ENCODE measurements at regions not wholly inside any gene's neighbourhood (a gene's known extent, or its start where the extent isn't known, plus 50 kb on each side); places are given as distances from the start of the nearest gene placed in this dataset.
A peak's percentile ranks its signal among the peaks of the same experiment; 100 is the strongest.
"Not testable (repeated sequence)": the region's sequence is repeated elsewhere in the genome, so short reads cannot be mapped to it uniquely, and the experiment has no call there.

DNA sequence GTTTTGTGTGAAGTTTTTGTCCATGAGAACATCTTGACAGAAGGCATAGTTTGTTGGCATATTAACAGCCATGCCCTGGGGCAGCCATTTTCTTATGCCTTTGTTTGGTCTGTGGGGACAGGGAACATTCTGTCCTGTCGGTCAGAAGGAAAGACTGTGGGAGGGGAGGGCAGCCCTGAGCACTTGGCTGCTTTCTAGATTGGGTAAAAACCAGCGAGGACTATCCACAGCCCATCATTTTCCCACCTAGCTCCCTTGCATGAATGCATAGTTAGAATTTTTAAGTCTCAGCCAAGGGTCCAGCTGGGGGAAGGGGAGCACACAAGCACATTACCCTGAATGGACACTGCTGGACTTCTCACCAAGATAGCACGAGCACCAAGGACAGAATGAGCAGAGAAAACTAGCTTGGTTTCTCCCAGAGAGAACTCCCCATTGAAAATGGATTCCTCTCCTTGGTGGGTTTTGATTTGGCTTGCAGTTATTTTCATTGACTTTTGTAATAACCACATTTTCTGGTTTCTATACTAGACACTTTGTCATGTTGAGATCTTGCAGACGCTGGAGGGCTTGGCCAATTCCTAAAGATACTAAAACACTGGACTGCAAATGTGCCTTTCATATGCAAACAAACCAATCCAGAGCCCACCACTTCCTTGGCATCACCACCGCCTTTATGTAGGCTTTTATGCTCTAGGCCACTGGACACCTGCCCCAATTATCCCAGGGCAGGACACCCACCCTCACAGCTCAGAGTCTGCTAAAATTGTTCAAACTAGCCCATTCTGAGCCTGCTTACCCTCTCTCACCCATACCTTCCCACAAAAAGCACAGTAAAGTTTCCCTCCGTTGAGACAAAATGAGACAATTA, 129.9 kb downstream of the BOD1 start:
- H3K36me3 ChIP-seq, result no peaks in the 10 kb centered on the region
- H3K27ac ChIP-seq, result peak overlapping the region in 1 of 2 donors; percentile 31
- intact Hi-C loops (cut with DNase I), result no loop called here
- peak; percentile 75 for TF ChIP-seq POLR2AphosphoS5 (IDR thresholded peaks at IDR 0.05)
- TF ChIP-seq, protein P1, sequence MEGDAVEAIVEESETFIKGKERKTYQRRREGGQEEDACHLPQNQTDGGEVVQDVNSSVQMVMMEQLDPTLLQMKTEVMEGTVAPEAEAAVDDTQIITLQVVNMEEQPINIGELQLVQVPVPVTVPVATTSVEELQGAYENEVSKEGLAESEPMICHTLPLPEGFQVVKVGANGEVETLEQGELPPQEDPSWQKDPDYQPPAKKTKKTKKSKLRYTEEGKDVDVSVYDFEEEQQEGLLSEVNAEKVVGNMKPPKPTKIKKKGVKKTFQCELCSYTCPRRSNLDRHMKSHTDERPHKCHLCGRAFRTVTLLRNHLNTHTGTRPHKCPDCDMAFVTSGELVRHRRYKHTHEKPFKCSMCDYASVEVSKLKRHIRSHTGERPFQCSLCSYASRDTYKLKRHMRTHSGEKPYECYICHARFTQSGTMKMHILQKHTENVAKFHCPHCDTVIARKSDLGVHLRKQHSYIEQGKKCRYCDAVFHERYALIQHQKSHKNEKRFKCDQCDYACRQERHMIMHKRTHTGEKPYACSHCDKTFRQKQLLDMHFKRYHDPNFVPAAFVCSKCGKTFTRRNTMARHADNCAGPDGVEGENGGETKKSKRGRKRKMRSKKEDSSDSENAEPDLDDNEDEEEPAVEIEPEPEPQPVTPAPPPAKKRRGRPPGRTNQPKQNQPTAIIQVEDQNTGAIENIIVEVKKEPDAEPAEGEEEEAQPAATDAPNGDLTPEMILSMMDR (IDR thresholded peaks at IDR 0.05), result no peak
- no peak for TF ChIP-seq POLR2A (IDR thresholded peaks at IDR 0.05)
- H3K27me3 ChIP-seq (replicated peaks; ENCODE audit: insufficient read depth), result no peaks in the 10 kb centered on the region
- H3K9me3 ChIP-seq, result no peaks in the 10 kb centered on the region
- DNase-seq (ENCODE audit: low spot score), result peak; percentile 61
- WGBS, result 60% methylated on average over 6 of the region's 6 CpGs
- H3K4me1 ChIP-seq (replicated peaks), result peaks cover 4% of the 10 kb centered on the region
- no peak overlapping the region for H3K4me3 ChIP-seq

DNA sequence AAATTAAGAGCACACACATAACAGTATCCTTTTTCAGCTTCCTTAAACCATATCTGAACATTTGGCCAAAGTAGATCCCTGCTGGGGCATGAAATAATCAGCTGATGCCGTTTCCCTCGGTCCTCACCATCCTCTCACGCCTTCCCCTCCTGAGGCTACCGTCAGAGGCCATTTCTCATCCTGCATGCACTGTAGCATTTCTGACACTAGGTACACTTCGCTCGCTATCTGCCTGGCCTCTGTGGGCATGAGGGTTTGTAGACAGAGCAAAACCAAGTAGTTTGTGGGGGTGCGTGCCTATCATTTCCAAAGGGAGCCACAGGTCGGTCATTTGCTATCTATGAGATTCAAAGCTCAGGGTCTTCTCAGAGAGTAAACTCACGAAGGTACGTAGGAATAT, 131.9 kb downstream of the BOD1 start:
- H3K27ac ChIP-seq, result no peak overlapping the region
- H3K36me3 ChIP-seq, result no peaks in the 10 kb centered on the region
- no peaks in the 10 kb centered on the region for H3K27me3 ChIP-seq (replicated peaks; ENCODE audit: insufficient read depth)
- no peak for DNase-seq (ENCODE audit: low spot score)
- no peaks in the 10 kb centered on the region for H3K9me3 ChIP-seq
- TF ChIP-seq, protein P1 (IDR thresholded peaks at IDR 0.05), result no peak
- TF ChIP-seq POLR2A (IDR thresholded peaks at IDR 0.05) (no peak), POLR2AphosphoS5 (IDR thresholded peaks at IDR 0.05) (no peak)
- no peak overlapping the region for H3K4me3 ChIP-seq
- intact Hi-C loops (cut with DNase I), result no loop called here
- WGBS, result 85% methylated on average over 10 of the region's 10 CpGs
- peaks cover 4% of the 10 kb centered on the region for H3K4me1 ChIP-seq (replicated peaks)

DNA sequence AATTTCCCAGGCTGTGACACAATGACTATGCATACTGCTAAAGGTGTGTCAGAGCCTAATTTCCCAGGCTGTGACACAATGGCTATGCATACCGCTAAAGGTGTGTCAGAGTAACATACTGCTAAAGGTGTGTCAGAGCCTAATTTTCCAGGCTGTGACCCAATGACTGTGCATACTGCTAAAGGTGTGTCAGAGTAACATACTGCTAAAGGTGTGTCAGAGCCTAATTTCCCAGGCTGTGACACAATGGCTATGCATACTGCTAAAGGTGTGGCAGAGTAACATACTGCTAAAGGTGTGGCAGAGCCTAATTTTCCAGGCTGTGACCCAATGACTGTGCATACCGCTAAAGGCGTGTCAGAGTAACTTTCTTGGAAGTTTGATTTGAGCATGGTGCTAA, 132.9 kb downstream of the BOD1 start:
- H3K9me3 ChIP-seq; intact Hi-C loops (cut with DNase I); H3K27ac ChIP-seq; H3K36me3 ChIP-seq; H3K4me1 ChIP-seq (replicated peaks); DNase-seq (ENCODE audit: low spot score); H3K4me3 ChIP-seq; H3K27me3 ChIP-seq (replicated peaks; ENCODE audit: insufficient read depth): not testable (repeated sequence)
- 98% methylated on average over 3 of the region's 3 CpGs for WGBS

DNA sequence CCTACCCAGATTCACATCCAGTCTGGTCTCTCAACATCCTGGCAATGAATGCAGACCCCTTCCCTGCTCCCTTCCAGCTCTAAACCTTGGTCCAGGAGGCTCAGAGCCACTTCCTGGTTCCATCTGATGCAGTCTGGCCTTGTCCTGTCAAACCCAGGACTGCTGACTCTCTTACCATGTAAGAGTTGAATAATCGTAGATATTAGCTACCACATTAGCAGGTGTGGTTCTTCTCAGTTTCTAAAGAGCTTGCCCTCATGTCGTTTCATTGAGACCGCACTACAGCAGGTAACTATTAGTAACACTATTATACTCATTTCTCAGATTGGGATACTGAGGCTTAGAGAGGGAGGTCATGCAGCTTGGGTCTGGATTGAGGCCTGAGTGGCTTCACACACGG, 133.3 kb downstream of the BOD1 start:
- Histone ChIP-seq H3K27me3 (replicated peaks; ENCODE audit: insufficient read depth) (no peaks in the 10 kb centered on the region), H3K4me3 (no peak overlapping the region), H3K36me3 (no peaks in the 10 kb centered on the region), H3K27ac (no peak overlapping the region), H3K4me1 (replicated peaks) (no peaks in the 10 kb centered on the region), H3K9me3 (no peaks in the 10 kb centered on the region)
- no peak for DNase-seq (ENCODE audit: low spot score)
- TF ChIP-seq, protein P1 (IDR thresholded peaks at IDR 0.05), result no peak
- TF ChIP-seq POLR2A (IDR thresholded peaks at IDR 0.05), result no peak
- TF ChIP-seq POLR2AphosphoS5 (IDR thresholded peaks at IDR 0.05), result no peak
- 88% methylated on average over 4 of the region's 4 CpGs for WGBS
- intact Hi-C loops (cut with DNase I), result no loop called here

DNA sequence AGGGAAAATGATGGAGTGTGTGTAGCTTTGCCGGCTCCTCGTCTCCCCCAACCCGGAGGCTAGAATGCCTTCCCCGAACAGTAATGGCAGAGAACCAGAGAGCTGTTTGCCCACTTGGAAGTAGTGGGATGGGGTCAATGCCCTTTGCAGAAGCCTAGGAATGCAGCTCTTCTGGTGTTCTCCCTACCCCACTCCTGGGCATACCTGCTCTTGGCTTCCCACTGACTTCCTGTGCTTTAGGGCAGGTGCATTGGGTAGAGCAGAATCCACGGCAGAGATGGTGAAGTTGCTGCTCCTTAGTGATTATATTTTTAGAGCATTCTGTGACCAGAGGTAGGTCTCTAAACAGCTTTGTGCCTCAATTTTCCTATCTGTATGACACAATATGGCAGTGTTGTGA, 134.6 kb downstream of the BOD1 start:
- H3K4me3 ChIP-seq, result no peak overlapping the region
- no peaks in the 10 kb centered on the region for H3K4me1 ChIP-seq (replicated peaks)
- no peaks in the 10 kb centered on the region for H3K36me3 ChIP-seq
- intact Hi-C loops (cut with DNase I), result no loop called here
- no peaks in the 10 kb centered on the region for H3K9me3 ChIP-seq
- H3K27ac ChIP-seq, result no peak overlapping the region
- TF ChIP-seq, protein P1 (IDR thresholded peaks at IDR 0.05), result no peak
- TF ChIP-seq POLR2AphosphoS5 (IDR thresholded peaks at IDR 0.05), result no peak
- WGBS, result 57% methylated on average over 5 of the region's 5 CpGs
- H3K27me3 ChIP-seq (replicated peaks; ENCODE audit: insufficient read depth), result no peaks in the 10 kb centered on the region
- DNase-seq (ENCODE audit: low spot score), result no peak
